ENCODE measurements at regions not wholly inside any gene's neighbourhood (a gene's known extent, or its start where the extent isn't known, plus 50 kb on each side); places are given as distances from the start of the nearest gene placed in this dataset.
A peak's percentile ranks its signal among the peaks of the same experiment; 100 is the strongest.
"Not testable (repeated sequence)": the region's sequence is repeated elsewhere in the genome, so short reads cannot be mapped to it uniquely, and the experiment has no call there.

DNA sequence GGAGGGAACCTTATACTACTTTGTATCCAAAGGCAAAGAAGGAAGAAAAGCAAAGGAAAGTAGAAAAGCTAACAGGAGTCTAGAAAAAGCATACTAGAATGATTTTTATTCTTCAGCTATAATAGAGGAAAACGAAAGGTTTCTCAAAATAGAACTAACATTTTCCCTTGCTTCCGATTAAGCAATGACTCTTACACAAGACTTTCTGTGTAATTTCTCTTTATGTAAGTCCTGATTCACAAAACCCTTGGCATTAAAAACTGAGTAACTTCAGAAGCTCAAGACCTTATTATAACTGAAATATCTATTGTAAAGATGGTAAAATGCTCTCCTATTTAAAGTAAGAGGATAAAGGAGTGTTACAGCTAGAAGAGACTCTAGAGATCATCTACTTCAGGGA is 97.4 kb downstream of the DTWD1 start:
- DNase-seq (ENCODE audit: low read depth), result peak; percentile 73
- no peak overlapping the region for H3K4me3 ChIP-seq (ENCODE audit: low read depth, low read length)
- no peak for TF ChIP-seq CTCF (conservative IDR thresholded peaks at IDR 0.05; ENCODE audit: low read depth, low read length)

GRCh38 chr15:49718846-49719245 is 98.0 kb downstream of the DTWD1 start:
- no peak for TF ChIP-seq CTCF (conservative IDR thresholded peaks at IDR 0.05; ENCODE audit: low read depth, low read length)
- H3K4me3 ChIP-seq (ENCODE audit: low read depth, low read length), result no peak overlapping the region
- no peak for DNase-seq (ENCODE audit: low read depth)

GRCh38 chr15:49720261-49720660 is 99.4 kb downstream of the DTWD1 start:
- TF ChIP-seq CTCF (conservative IDR thresholded peaks at IDR 0.05; ENCODE audit: low read depth, low read length), result no peak
- DNase-seq (ENCODE audit: low read depth), result no peak
- no peak overlapping the region for H3K4me3 ChIP-seq (ENCODE audit: low read depth, low read length)

GRCh38 chr15:49721091-49721490 is 100.2 kb downstream of the DTWD1 start:
- H3K4me3 ChIP-seq (ENCODE audit: low read depth, low read length), result no peak overlapping the region
- no peak for TF ChIP-seq CTCF (conservative IDR thresholded peaks at IDR 0.05; ENCODE audit: low read depth, low read length)
- DNase-seq (ENCODE audit: low read depth), result no peak

- H3K4me3 ChIP-seq (ENCODE audit: low read depth, low read length), result no peak overlapping the region
- no peak for DNase-seq (ENCODE audit: low read depth)
- TF ChIP-seq CTCF (conservative IDR thresholded peaks at IDR 0.05; ENCODE audit: low read depth, low read length), result no peak
These were observed 100.8 kb downstream of the DTWD1 start for GRCh38 chr15:49721621-49722020.

- no peak for TF ChIP-seq CTCF (conservative IDR thresholded peaks at IDR 0.05; ENCODE audit: low read depth, low read length)
- no peak overlapping the region for H3K4me3 ChIP-seq (ENCODE audit: low read depth, low read length)
- no peak for DNase-seq (ENCODE audit: low read depth)
These were observed 103.1 kb downstream of the DTWD1 start for GRCh38 chr15:49723981-49724380.

GRCh38 chr15:49731187-49732099 is 110.6 kb downstream of the DTWD1 start:
- H3K4me3 ChIP-seq (ENCODE audit: low read depth, low read length), result no peak overlapping the region
- no peak for TF ChIP-seq CTCF (conservative IDR thresholded peaks at IDR 0.05; ENCODE audit: low read depth, low read length)
- peak; percentile 17 for DNase-seq (ENCODE audit: low read depth)

DNA sequence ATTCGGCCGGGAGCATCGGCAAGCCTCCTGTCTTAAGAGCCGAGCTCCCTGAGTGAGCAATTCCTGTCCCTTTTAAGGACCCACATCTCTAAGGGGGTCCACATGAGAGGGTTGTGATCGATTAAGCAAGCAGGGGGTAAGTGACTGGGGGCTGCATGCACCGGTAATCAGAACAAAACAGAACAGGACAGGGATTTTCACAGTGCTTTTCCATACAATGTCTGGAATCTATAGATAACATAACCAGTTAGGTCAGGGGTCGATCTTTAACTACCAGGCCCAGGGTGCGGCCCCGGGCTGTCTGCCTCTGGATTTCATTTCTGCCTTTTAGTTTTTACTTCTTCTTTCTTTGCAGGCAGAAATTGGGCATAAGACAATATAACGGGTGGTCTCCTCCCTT is 111.3 kb downstream of the DTWD1 start:
- DNase-seq (ENCODE audit: low read depth); H3K4me3 ChIP-seq (ENCODE audit: low read depth, low read length): not testable (repeated sequence)

GRCh38 chr15:49734089-49734488 is 113.2 kb downstream of the DTWD1 start:
- DNase-seq (ENCODE audit: low read depth); H3K4me3 ChIP-seq (ENCODE audit: low read depth, low read length): not testable (repeated sequence)

All from choroid plexus epithelial cell (primary cell).